OCI-LY1 (cell line): ENCODE measurements at regions not wholly inside any gene's neighbourhood (a gene's known extent, or its start where the extent isn't known, plus 50 kb on each side); places are given as distances from the start of the nearest gene placed in this dataset.

ENCODE experiments used
- H2AFZ ChIP-seq: fragments of 200-600 bp; sonication (generic), shearing (Covaris generic); 2 replicates; pipeline ENCODE4 v1.6.0; 2014; ENCODE audit warnings: antibody characterized with exemption, mild to moderate bottlenecking, low read length
- H3F3A ChIP-seq: fragments of 200-600 bp; sonication (generic), shearing (Covaris generic); 2 replicates; pipeline ENCODE4 v1.6.0; 2014; ENCODE audit warnings: mild to moderate bottlenecking, antibody characterized with exemption, low read length, moderate library complexity; ENCODE audit not compliant: insufficient read depth
- H3K27ac ChIP-seq: fragments of 200-600 bp; sonication (generic); 2 replicates; pipeline ENCODE4 v1.5.1; 2014; ENCODE audit warnings: low read length, mixed run types, mild to moderate bottlenecking, low read depth; ENCODE audit not compliant: poor library complexity, severe bottlenecking
- H3K27me3 ChIP-seq: fragments of 200-600 bp; sonication (generic); 2 replicates; pipeline ENCODE4 v1.6.0; 2014; ENCODE audit warnings: antibody characterized with exemption, mild to moderate bottlenecking, low read length, moderate library complexity; ENCODE audit not compliant: insufficient read depth
- H3K36me3 ChIP-seq: fragments of 200-600 bp; sonication (generic); 2 replicates; pipeline ENCODE4 v1.6.1; 2014; ENCODE audit warnings: mild to moderate bottlenecking, antibody characterized with exemption, low read length, moderate library complexity, mixed read lengths; ENCODE audit not compliant: insufficient read depth
- H3K4me1 ChIP-seq: fragments of 200-600 bp; sonication (generic); 2 replicates; pipeline ENCODE4 v1.5.1; 2014; ENCODE audit warnings: mild to moderate bottlenecking, low read length, moderate library complexity; ENCODE audit not compliant: insufficient read depth, severe bottlenecking
- H3K4me2 ChIP-seq: fragments of 200-600 bp; sonication (generic), shearing (Covaris generic); 2 replicates; pipeline ENCODE4 v1.6.1; 2014; ENCODE audit warnings: low read length
- H3K4me3 ChIP-seq: fragments of 200-600 bp; sonication (generic); 2 replicates; pipeline ENCODE4 v1.5.1; 2014; ENCODE audit warnings: low read length, low read depth, mild to moderate bottlenecking, mixed read lengths; ENCODE audit not compliant: poor library complexity, severe bottlenecking
- H3K79me2 ChIP-seq: fragments of 200-600 bp; shearing (Covaris generic); 2 replicates; pipeline ENCODE4 v1.6.1; 2016; ENCODE audit warnings: mixed run types, low read length, mixed read lengths; ENCODE audit not compliant: insufficient read depth
- H3K9ac ChIP-seq: fragments of 200-600 bp; sonication (generic), shearing (Covaris generic); 2 replicates; pipeline ENCODE4 v1.6.1; 2014; ENCODE audit warnings: mild to moderate bottlenecking, low read length, mixed read lengths
- H3K9me2 ChIP-seq: fragments of 200-600 bp; sonication (generic), shearing (Covaris generic); 2 replicates; pipeline ENCODE4 v1.6.1; 2014; ENCODE audit warnings: low read depth, mild to moderate bottlenecking, low read length, mixed read lengths
- H3K9me3 ChIP-seq: fragments of 200-600 bp; shearing (Covaris generic); 2 replicates; pipeline ENCODE4 v1.6.1; 2014; ENCODE audit warnings: low read length, mixed read lengths
- H4K20me1 ChIP-seq: fragments of 200-600 bp; sonication (generic), shearing (Covaris generic); 2 replicates; pipeline ENCODE4 v1.6.0; 2016; ENCODE audit warnings: mild to moderate bottlenecking, low read length; ENCODE audit not compliant: insufficient read depth
- EZH2 ChIP-seq: fragments of 200-600 bp; sonication (generic), shearing (Covaris generic); IDR thresholded peaks from 2 replicates; pipeline ENCODE4 v1.8.0; 2017; ENCODE audit warnings: borderline replicate concordance, mixed run types, mild to moderate bottlenecking, antibody characterized with exemption, low read length, moderate library complexity, mixed read lengths
- TF ChIP-seq, protein P1 (sequence below): fragments of 200-600 bp; sonication (generic), shearing (Covaris generic); IDR thresholded peaks from 2 replicates; pipeline ENCODE4 v1.5.1; 2017; ENCODE audit warnings: mild to moderate bottlenecking, antibody characterized with exemption, low read length, moderate library complexity, mixed read lengths

DNA sequence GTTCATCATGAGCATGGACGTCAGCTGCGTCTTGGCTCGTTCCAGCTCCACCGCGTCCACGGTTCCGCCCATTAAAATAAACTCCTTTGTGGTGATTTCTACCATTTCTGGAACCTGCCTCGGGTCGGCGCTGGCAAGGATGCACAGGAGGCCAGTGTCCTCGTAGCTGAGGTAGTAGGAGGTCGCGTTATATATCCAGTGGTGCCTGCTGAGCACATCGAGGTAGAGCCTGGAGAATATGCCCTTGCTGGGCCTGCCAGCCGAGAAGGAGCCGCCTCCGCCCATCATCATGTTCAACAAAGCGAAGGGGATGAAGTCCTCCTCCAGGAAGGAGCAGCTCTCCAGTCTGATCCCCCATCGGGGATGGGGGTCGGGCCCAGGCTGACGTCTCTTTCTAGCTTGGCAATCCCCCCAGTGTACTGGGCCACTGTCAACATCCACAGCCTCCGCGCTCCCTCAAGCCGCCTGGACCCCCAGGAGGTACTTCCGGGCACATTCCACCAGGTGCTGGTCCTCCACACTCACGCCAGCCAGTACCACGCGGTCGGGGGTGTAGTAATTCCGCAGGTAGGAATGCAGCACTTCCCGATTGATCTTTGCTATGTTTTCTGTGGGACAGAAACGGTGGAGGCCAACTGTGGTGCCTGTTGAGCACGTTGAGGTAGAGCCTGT lies 120.9 kb upstream of the GRID2 start:
- Histone ChIP-seq H3F3A (no peaks in the 10 kb centered on the region), H3K9ac (no peak overlapping the region), H3K9me3 (no peaks in the 10 kb centered on the region), H3K79me2 (no peaks in the 10 kb centered on the region), H3K4me3 (no peak overlapping the region), H2AFZ (no peak overlapping the region), H3K9me2 (no peaks in the 10 kb centered on the region), H4K20me1 (no peaks in the 10 kb centered on the region), H3K4me1 (no peaks in the 10 kb centered on the region), H3K27ac (no peak overlapping the region), H3K36me3 (no peaks in the 10 kb centered on the region), H3K4me2 (no peak overlapping the region), H3K27me3 (no peaks in the 10 kb centered on the region)
- TF ChIP-seq EZH2, result no peak

DNA sequence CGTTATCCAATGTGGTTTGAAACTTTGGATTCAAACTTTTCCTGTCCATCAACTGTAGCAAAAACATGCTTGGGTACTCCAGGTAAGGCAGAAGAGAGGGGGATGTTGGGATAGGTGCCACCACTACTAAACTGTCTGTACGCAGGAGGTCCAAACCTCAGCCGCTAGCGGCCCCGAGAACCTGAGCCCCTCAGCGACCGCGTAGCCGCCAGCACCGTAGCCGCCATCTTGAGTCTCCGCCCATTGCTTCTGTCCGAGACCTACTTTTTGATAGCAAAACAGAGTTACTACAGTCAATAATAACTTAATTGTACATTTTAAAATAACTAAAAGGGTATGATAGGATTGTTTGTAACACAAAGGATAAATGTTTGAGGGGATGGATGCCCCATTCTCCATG lies 119.9 kb upstream of the GRID2 start:
- no peak overlapping the region for H3K4me2 ChIP-seq

DNA sequence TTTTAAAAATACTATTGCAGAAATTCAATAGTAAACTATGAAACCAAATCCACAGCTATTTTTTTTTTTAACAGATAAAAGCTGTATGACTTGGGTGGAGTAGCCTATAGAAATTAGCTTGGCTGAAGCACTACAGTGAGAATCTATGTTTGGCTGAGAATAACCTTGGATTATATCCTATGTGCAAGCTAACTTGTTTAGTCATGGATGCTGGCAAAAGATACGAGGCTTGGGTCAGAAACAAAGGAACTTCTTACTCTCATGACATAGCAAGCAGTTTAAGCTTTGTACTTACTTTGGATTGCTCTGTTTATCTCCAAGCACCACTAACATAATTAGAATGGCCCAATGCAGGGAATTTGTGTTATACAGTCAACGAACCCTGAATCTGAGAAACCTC lies 119.2 kb upstream of the GRID2 start:
- Histone ChIP-seq H3K4me1 (no peaks in the 10 kb centered on the region), H3K9me3 (no peaks in the 10 kb centered on the region), H2AFZ (no peak overlapping the region), H3K9me2 (no peaks in the 10 kb centered on the region), H3K27ac (no peak overlapping the region), H3K4me3 (no peak overlapping the region), H3K4me2 (no peak overlapping the region), H3F3A (no peaks in the 10 kb centered on the region), H3K27me3 (no peaks in the 10 kb centered on the region), H3K79me2 (no peaks in the 10 kb centered on the region), H4K20me1 (no peaks in the 10 kb centered on the region), H3K36me3 (no peaks in the 10 kb centered on the region), H3K9ac (no peak overlapping the region)
- TF ChIP-seq, protein P1, sequence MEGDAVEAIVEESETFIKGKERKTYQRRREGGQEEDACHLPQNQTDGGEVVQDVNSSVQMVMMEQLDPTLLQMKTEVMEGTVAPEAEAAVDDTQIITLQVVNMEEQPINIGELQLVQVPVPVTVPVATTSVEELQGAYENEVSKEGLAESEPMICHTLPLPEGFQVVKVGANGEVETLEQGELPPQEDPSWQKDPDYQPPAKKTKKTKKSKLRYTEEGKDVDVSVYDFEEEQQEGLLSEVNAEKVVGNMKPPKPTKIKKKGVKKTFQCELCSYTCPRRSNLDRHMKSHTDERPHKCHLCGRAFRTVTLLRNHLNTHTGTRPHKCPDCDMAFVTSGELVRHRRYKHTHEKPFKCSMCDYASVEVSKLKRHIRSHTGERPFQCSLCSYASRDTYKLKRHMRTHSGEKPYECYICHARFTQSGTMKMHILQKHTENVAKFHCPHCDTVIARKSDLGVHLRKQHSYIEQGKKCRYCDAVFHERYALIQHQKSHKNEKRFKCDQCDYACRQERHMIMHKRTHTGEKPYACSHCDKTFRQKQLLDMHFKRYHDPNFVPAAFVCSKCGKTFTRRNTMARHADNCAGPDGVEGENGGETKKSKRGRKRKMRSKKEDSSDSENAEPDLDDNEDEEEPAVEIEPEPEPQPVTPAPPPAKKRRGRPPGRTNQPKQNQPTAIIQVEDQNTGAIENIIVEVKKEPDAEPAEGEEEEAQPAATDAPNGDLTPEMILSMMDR, result no peak
- TF ChIP-seq EZH2, result no peak

More for the DNA sequence above, 119.9 kb upstream of the GRID2 start:
- Histone ChIP-seq H3K9ac (no peak overlapping the region), H3K36me3 (no peaks in the 10 kb centered on the region), H3K4me1 (no peaks in the 10 kb centered on the region), H3K9me2 (no peaks in the 10 kb centered on the region), H3K27ac (no peak overlapping the region), H3K4me3 (no peak overlapping the region), H3K9me3 (no peaks in the 10 kb centered on the region), H3K79me2 (no peaks in the 10 kb centered on the region), H3K27me3 (no peaks in the 10 kb centered on the region), H2AFZ (no peak overlapping the region), H4K20me1 (no peaks in the 10 kb centered on the region), H3F3A (no peaks in the 10 kb centered on the region)
- TF ChIP-seq EZH2, result no peak
- TF ChIP-seq, protein P1, result no peak

DNA sequence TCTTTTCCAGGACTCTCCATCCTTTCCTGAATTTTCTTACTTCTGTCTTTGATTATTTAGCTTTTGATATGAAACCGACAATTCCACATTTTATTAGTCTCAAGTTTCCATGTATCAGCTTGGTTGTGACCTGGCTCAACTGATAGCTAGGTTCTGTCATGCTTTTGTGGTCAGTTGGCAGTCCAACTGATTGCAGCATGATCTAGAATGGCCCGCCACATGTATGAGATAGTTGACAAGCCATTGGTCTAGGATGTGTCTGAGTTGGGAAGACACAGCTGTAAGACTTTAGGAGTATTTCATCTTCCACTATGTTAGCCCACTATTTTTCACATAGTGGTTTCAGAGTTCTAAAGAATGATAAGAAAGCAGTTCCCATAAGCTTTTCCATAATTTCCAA lies 117.5 kb upstream of the GRID2 start:
- Histone ChIP-seq H3K36me3 (no peaks in the 10 kb centered on the region), H3K4me3 (no peak overlapping the region), H3K27me3 (no peaks in the 10 kb centered on the region), H3K9ac (no peak overlapping the region), H3K9me3 (no peaks in the 10 kb centered on the region), H3F3A (no peaks in the 10 kb centered on the region), H4K20me1 (no peaks in the 10 kb centered on the region), H2AFZ (no peak overlapping the region), H3K4me1 (no peaks in the 10 kb centered on the region), H3K27ac (no peak overlapping the region), H3K79me2 (no peaks in the 10 kb centered on the region), H3K4me2 (no peak overlapping the region), H3K9me2 (no peaks in the 10 kb centered on the region)
- no peak for TF ChIP-seq EZH2
- TF ChIP-seq, protein P1, result no peak
